IMR-90 (cell line): ENCODE measurements at regions not wholly inside any gene's neighbourhood (a gene's known extent, or its start where the extent isn't known, plus 50 kb on each side); places are given as distances from the start of the nearest gene placed in this dataset.

ENCODE experiments used
- BHLHE40 ChIP-seq: fragments of 150-350 bp; IDR thresholded peaks from 2 replicates; pipeline ENCODE4 v1.6.1; 2016; ENCODE audit warnings: mild to moderate bottlenecking, low read depth, low read length
- CTCF ChIP-seq: conservative IDR thresholded peaks from 2 replicates; pipeline ENCODE4 v1.5.1; 2012; ENCODE audit warnings: mild to moderate bottlenecking, low read depth, low read length, improper control_type of control experiment
- MAZ ChIP-seq: IDR thresholded peaks from 2 replicates; pipeline ENCODE4 v1.6.1; 2012; ENCODE audit warnings: low read depth, mild to moderate bottlenecking, low read length, improper control_type of control experiment, moderate library complexity, borderline replicate concordance
- POLR2A ChIP-seq: IDR thresholded peaks from 2 replicates; pipeline ENCODE4 v1.6.1; 2012; ENCODE audit warnings: mild to moderate bottlenecking, low read depth, low read length
- RAD21 ChIP-seq: IDR thresholded peaks from 2 replicates; pipeline ENCODE4 v1.6.1; 2012; ENCODE audit warnings: low read length, improper control_type of control experiment
- RFX5 ChIP-seq: IDR thresholded peaks from 2 replicates; pipeline ENCODE4 v1.8.0; 2012; ENCODE audit warnings: low read depth, mild to moderate bottlenecking, low read length, moderate library complexity
- SMC3 ChIP-seq: fragments of 150-350 bp; IDR thresholded peaks from 2 replicates; pipeline ENCODE4 v1.6.1; 2016; ENCODE audit warnings: low read depth, mild to moderate bottlenecking, antibody characterized with exemption, low read length, moderate library complexity

- TF ChIP-seq CTCF = no peak
- no peak for TF ChIP-seq POLR2A
- no peak for TF ChIP-seq BHLHE40
- no peak for TF ChIP-seq RAD21
- TF ChIP-seq SMC3 = no peak
- TF ChIP-seq MAZ = no peak
- no peak for TF ChIP-seq RFX5
Measured at GRCh38 chr1:17877896-17878295, 122.8 kb downstream of the ACTL8 start.
